Astrocyte (in vitro differentiated cells and primary cell): ENCODE measurements at regions not wholly inside any gene's neighbourhood (a gene's known extent, or its start where the extent isn't known, plus 50 kb on each side); places are given as distances from the start of the nearest gene placed in this dataset.

ENCODE experiments used
- CTCF ChIP-seq: IDR thresholded peaks from 2 replicates; pipeline ENCODE4 v1.5.1; 2011; ENCODE audit warnings: low read depth, mild to moderate bottlenecking, inconsistent platforms, low read length, moderate library complexity; ENCODE audit not compliant: insufficient read depth
- EZH2 ChIP-seq: IDR thresholded peaks from 2 replicates; pipeline ENCODE4 v1.6.1; 2012; ENCODE audit warnings: mild to moderate bottlenecking, low read length, inconsistent platforms; ENCODE audit not compliant: insufficient read depth

GRCh38 chr10:111392159-111392558 lies 315.3 kb downstream of the ADRA2A start:
- TF ChIP-seq CTCF (no peak), EZH2 (no peak)
